A549 (cell line): ENCODE measurements at regions not wholly inside any gene's neighbourhood (a gene's known extent, or its start where the extent isn't known, plus 50 kb on each side); places are given as distances from the start of the nearest gene placed in this dataset.

Experiments
- ATAC-seq, 2 experiments: fragments of 200-7000 bp in 1 of 2; fragments of >200 bp in 1 of 2; cut with Nextera tagmentation in 1 of 2; cut with Tn5 transposase in 1 of 2; 3 replicates each; pipeline versions ENCODE4 v1.8.0 to v1.9.1; 2018 to 2020; ENCODE audit warnings: mild to moderate bottlenecking in 1 of 2, moderate library complexity in 1 of 2
- CTCF ChIA-PET: fragments of 300-600 bp; sonication (Branson Sonifier 250); formaldehyde crosslinking; extraction: SDS; loops from one replicate; lab custom pipeline; 2021; ENCODE audit warnings: antibody characterized with exemption, inconsistent platforms; lab: Yijun Ruan, JAX
- POLR2A ChIA-PET: fragments of 350-600 bp; formaldehyde crosslinking; extraction: SDS; loops from one replicate; lab custom pipeline; 2021; ENCODE audit warnings: antibody characterized with exemption, inconsistent platforms; lab: Yijun Ruan, JAX
- DNase-seq, 2 experiments: peaks; one replicate each; pipeline versions ENCODE4 v3.0.0 to v3.0.0-alpha.2; 2011 to 2016; ENCODE audit warnings: low read depth in 1 of 2, low spot score in 1 of 2
- FAIRE-seq: peaks from 2 replicates; lab custom pipeline; 2011; peaks lifted over from hg19 to GRCh38; lab: Jason Lieb, UNC
- H3K27ac ChIP-seq, 2 experiments: fragments of >200 bp; sonication (Bioruptor Twin); formaldehyde crosslinking; 3 replicates each; pipeline ENCODE4 v1.5.1; 2016 to 2017
- H3K4me1 ChIP-seq: fragments of >200 bp; sonication (Bioruptor Twin); formaldehyde crosslinking; 3 replicates; pipeline ENCODE4 v1.6.1; 2016
- H3K4me2 ChIP-seq: fragments of >200 bp; sonication (Bioruptor Twin); formaldehyde crosslinking; 3 replicates; pipeline ENCODE4 v1.6.1; 2016
- H3K4me3 ChIP-seq: fragments of >200 bp; sonication (Bioruptor Twin); formaldehyde crosslinking; 3 replicates; pipeline ENCODE4 v1.5.1; 2016
- H3K9me3 ChIP-seq: fragments of >200 bp; sonication (Bioruptor Twin); formaldehyde crosslinking; 3 replicates; pipeline ENCODE4 v1.6.1; 2016
- ATOH8 ChIP-seq: fragments of 250-450 bp; sonication (Bioruptor Pico); IDR thresholded peaks from 2 replicates; pipeline ENCODE4 v1.5.0; 2020; ENCODE audit warnings: low read depth, mild to moderate bottlenecking, moderate library complexity
- CBX2 ChIP-seq: fragments of 200-600 bp; sonication (generic); IDR thresholded peaks from 2 replicates; pipeline ENCODE4 v1.6.1; 2016; ENCODE audit warnings: low read depth, mild to moderate bottlenecking, borderline replicate concordance
- CHD2 ChIP-seq: fragments of 150-350 bp; IDR thresholded peaks from 2 replicates; pipeline ENCODE4 v1.6.1; 2014; ENCODE audit warnings: low read length; ENCODE audit not compliant: partially characterized antibody
- E2F6 ChIP-seq: IDR thresholded peaks from 2 replicates; pipeline ENCODE4 v1.6.1; 2012; ENCODE audit warnings: low read depth, borderline replicate concordance
- EHMT2 ChIP-seq: fragments of 200-600 bp; sonication (generic); IDR thresholded peaks from 2 replicates; pipeline ENCODE4 v1.6.1; 2016; ENCODE audit warnings: antibody characterized with exemption, low read depth, mild to moderate bottlenecking, moderate library complexity
- ELK1 ChIP-seq: fragments of 150-350 bp; IDR thresholded peaks from 2 replicates; pipeline ENCODE4 v1.6.1; 2014; ENCODE audit warnings: low read depth, mild to moderate bottlenecking, low read length
- EP300 ChIP-seq, 2 experiments: fragments of >200 bp; sonication (Bioruptor Twin); formaldehyde crosslinking; IDR thresholded peaks; 2 replicates in 1 of 2; 3 replicates in 1 of 2; pipeline ENCODE4 v1.6.1; 2016 to 2017
- ESRRA ChIP-seq: fragments of 150-350 bp; IDR thresholded peaks from 2 replicates; pipeline ENCODE4 v1.6.1; 2014; ENCODE audit warnings: mild to moderate bottlenecking, low read length, borderline replicate concordance
- FOXS1 ChIP-seq: fragments of 250-450 bp; sonication (Bioruptor Pico); IDR thresholded peaks from 2 replicates; pipeline ENCODE4 v1.5.0; 2020; ENCODE audit warnings: mild to moderate bottlenecking, moderate library complexity
- GATA3 ChIP-seq: IDR thresholded peaks from 2 replicates; pipeline ENCODE4 v1.6.1; 2012; ENCODE audit warnings: borderline replicate concordance
- HMGXB4 ChIP-seq: fragments of 250-450 bp; sonication (Bioruptor Pico); IDR thresholded peaks from 2 replicates; pipeline ENCODE4 v1.5.0; 2021; ENCODE audit warnings: mild to moderate bottlenecking, moderate library complexity, borderline replicate concordance
- HOXB13 ChIP-seq: fragments of 250-450 bp; sonication (Bioruptor Pico); IDR thresholded peaks from 2 replicates; pipeline ENCODE4 v1.5.0; 2020; ENCODE audit warnings: low read depth, mild to moderate bottlenecking, moderate library complexity
- JUN ChIP-seq, 2 experiments: fragments of >200 bp; sonication (Bioruptor Twin); formaldehyde crosslinking; IDR thresholded peaks; 2 replicates in 1 of 2; 3 replicates in 1 of 2; pipeline ENCODE4 v1.6.1; 2016 to 2017
- KDM5A ChIP-seq: fragments of 200-600 bp; sonication (generic); IDR thresholded peaks from 2 replicates; pipeline ENCODE4 v1.6.1; 2016; ENCODE audit warnings: antibody characterized with exemption, mild to moderate bottlenecking
- MAFK ChIP-seq: fragments of 450-650 bp; IDR thresholded peaks from 2 replicates; pipeline ENCODE4 v1.6.1; 2014; ENCODE audit not compliant: partially characterized antibody
- MAX ChIP-seq: IDR thresholded peaks from 2 replicates; pipeline ENCODE4 v1.6.1; 2012
- MAZ ChIP-seq: fragments of 150-350 bp; IDR thresholded peaks from 2 replicates; pipeline ENCODE4 v1.6.1; 2014; ENCODE audit warnings: antibody characterized with exemption, low read depth, low read length, borderline replicate concordance
- NFE2L2 ChIP-seq: fragments of 150-350 bp; conservative IDR thresholded peaks from 2 replicates; pipeline ENCODE4 v1.6.1; 2014; ENCODE audit warnings: low read length
- NR3C1 ChIP-seq: fragments of >200 bp; sonication (Bioruptor Twin); formaldehyde crosslinking; IDR thresholded peaks from 3 replicates; pipeline ENCODE4 v1.6.1; 2017
- POLR2A ChIP-seq: IDR thresholded peaks from 2 replicates; pipeline ENCODE4 v1.6.1; 2012; ENCODE audit warnings: mild to moderate bottlenecking, low read length
- RAD21 ChIP-seq, 2 experiments: fragments of >200 bp in 1 of 2; sonication (Bioruptor Twin) in 1 of 2; formaldehyde crosslinking in 1 of 2; IDR thresholded peaks in 1 of 2; conservative IDR thresholded peaks in 1 of 2; 2 replicates in 1 of 2; 3 replicates in 1 of 2; pipeline ENCODE4 v1.6.1; 2012 to 2018; ENCODE audit warnings: inconsistent platforms in 1 of 2
- RFX5 ChIP-seq: fragments of 450-650 bp; IDR thresholded peaks from 2 replicates; pipeline ENCODE4 v1.7.1; 2014; ENCODE audit warnings: antibody characterized with exemption, mild to moderate bottlenecking, moderate library complexity
- TP53 ChIP-seq: fragments of 250-450 bp; sonication (Bioruptor Pico); IDR thresholded peaks from 2 replicates; pipeline ENCODE4 v1.5.0; 2021; ENCODE audit warnings: mild to moderate bottlenecking, moderate library complexity
- USF2 ChIP-seq: fragments of 450-650 bp; IDR thresholded peaks from 2 replicates; pipeline ENCODE4 v1.6.1; 2014; ENCODE audit warnings: antibody characterized with exemption
- WGBS: methylation state at CpG from one replicate; pipeline ENCODE4 v1.1.6; 2017; ENCODE audit errors: missing lambda C conversion rate; 5-methylcytosine and 5-hydroxymethylcytosine counted together

GRCh38 chr18:40529478-40529877, 1425.6 kb upstream of the PIK3C3 start:
- Histone ChIP-seq H3K4me1 (no peaks in the 10 kb centered on the region), H3K4me3 (no peak overlapping the region), H3K4me2 (no peak overlapping the region), H3K9me3 (no peaks in the 10 kb centered on the region), H3K27ac (no peak overlapping the region)
- POLR2A ChIA-PET = no interaction called here
- no peak for FAIRE-seq
- CTCF ChIA-PET = no interaction called here
- ATAC-seq = no peak
- DNase-seq = no peak
- 0% methylated on average over 1 of the region's 1 CpG for WGBS
- TF ChIP-seq MAZ = no peak
- TF ChIP-seq ESRRA = no peak
- TF ChIP-seq KDM5A = no peak
- TF ChIP-seq JUN (IDR thresholded peaks at IDR 0.05) = no peak
- TF ChIP-seq ELK1 = no peak
- TF ChIP-seq EHMT2 = no peak
- TF ChIP-seq POLR2A = no peak
- no peak for TF ChIP-seq GATA3
- no peak for TF ChIP-seq E2F6
- TF ChIP-seq USF2 = no peak
- no peak for TF ChIP-seq EP300 (IDR thresholded peaks at IDR 0.05)
- no peak for TF ChIP-seq HMGXB4 (CRISPR knock-in tag)
- TF ChIP-seq NFE2L2 = no peak
- no peak for TF ChIP-seq NR3C1
- no peak for TF ChIP-seq ATOH8 (CRISPR knock-in tag)
- no peak for TF ChIP-seq RAD21 (conservative IDR thresholded peaks at IDR 0.05 in 1 of 2, IDR thresholded peaks at IDR 0.05 in 1 of 2)
- no peak for TF ChIP-seq CHD2

GRCh38 chr18:40524881-40525280, 1430.2 kb upstream of the PIK3C3 start:
- TF ChIP-seq KDM5A (no peak), E2F6 (no peak), HOXB13 (no peak), USF2 (no peak), CBX2 (no peak), ATOH8 (CRISPR knock-in tag) (no peak), MAFK (no peak), TP53 (no peak), ESRRA (no peak), RFX5 (no peak), EHMT2 (no peak), FOXS1 (CRISPR knock-in tag) (no peak), MAX (no peak)
- TF ChIP-seq, all 56 proteins: peak for 0
- ChIA-PET CTCF (no interaction called here), POLR2A (no interaction called here)
- Histone ChIP-seq H3K4me1 (no peaks in the 10 kb centered on the region), H3K4me2 (no peak overlapping the region), H3K9me3 (no peaks in the 10 kb centered on the region), H3K27ac (no peak overlapping the region), H3K4me3 (no peak overlapping the region)
- DNase-seq (no peak), ATAC-seq (no peak), FAIRE-seq (no peak)
- WGBS = 0% methylated on average over 1 of the region's 1 CpG
